SK-MEL-5 (cell line): ENCODE measurements at regions not wholly inside any gene's neighbourhood (a gene's known extent, or its start where the extent isn't known, plus 50 kb on each side); places are given as distances from the start of the nearest gene placed in this dataset.
"Not testable (repeated sequence)": the region's sequence is repeated elsewhere in the genome, so short reads cannot be mapped to it uniquely, and the experiment has no call there.

Experiments used
- DNase-seq: peaks from one replicate; pipeline ENCODE4 v3.0.0-alpha.2; 2016; ENCODE audit warnings: low read depth, low spot score
- in situ Hi-C: cut with HindIII; loops from 2 replicates; pipeline ENCODE4 v1.10.0; 2016; ENCODE audit warnings: low sequenced_read_pairs, high pct_unique_total_duplicates, low pct_unique_long_range_greater_than_20kb

DNA sequence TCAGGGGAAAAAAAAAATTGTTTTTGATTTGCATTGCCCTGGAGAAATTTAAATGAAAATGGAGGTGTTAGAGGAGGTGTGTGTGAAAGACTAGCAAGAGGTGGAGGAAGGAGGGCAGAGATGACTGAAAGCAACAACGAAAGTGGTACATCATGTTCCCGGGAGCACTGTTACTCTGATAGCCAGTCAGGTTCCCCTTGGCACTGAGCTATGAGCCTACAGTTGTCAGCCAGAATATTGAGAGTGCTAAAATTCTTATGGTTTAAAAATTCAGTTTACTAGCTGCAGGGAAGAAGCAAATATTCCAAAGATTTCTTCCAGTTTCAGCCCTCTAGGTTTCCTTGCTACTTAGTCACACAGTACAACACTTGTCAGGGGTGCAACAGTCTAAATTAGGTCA lies 366.7 kb upstream of the DLGAP1 start:
- no peak for DNase-seq
- in situ Hi-C loops: no loop called here

DNA sequence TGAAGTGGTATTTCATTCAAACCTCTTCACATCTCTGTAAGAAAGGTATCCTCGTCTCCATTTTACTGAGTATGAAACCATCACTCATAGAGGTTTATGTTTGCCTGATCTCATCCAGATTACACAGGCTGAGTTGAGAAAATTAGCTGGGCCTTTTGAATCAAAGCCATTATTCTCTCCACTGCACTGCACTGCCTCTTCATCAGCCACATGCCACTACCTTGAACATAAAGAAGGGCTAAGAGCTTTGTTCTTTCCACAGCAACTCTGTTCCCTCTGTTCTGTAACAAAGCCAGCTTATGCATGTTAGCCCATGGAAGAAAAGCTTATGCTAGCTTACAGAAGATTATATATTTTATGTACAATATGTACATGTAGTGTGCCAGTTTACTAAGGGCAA lies 362.6 kb upstream of the DLGAP1 start:
- no peak for DNase-seq
- in situ Hi-C loops: no loop called here

DNA sequence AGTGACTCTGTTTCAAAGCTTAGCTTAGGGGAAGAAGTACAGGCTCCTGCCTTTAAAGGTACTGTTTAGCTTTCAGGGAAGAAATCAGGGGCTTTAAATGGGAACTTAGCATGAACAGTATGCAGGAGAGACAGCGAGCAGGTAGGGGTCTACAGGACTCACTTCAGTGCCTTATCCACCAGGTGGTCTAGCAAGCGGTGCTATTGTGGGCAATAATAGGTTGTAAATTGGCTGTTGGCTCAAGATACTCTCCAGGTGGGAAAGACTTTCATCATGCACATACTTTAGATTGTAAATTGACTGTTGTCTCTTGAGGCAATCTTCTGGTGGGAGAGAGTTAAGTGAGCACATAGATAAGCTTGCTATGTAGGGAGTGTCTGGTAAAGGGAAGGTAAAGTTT lies 358.6 kb upstream of the DLGAP1 start:
- no peak for DNase-seq
- in situ Hi-C loops: no loop called here

DNA sequence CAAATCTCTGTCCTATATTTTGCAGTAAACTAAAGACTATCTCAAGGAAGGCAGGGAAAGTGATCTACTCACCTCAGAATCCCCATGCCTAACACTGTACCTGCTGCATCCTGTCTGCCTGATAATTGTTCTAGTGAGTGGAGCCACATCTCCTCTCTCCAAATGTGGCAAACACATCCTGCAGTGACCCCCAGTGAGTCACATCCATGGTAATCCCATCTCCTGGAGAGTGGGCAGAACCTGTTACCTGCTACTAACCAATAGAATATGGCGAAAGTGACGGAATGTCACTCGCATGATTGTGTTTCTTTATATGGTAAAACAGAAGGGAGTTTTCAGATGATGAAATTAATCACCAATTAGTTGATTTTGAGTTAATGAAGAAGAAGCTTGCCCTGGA lies 353.8 kb upstream of the DLGAP1 start:
- no peak for DNase-seq
- in situ Hi-C loops: no loop called here

DNA sequence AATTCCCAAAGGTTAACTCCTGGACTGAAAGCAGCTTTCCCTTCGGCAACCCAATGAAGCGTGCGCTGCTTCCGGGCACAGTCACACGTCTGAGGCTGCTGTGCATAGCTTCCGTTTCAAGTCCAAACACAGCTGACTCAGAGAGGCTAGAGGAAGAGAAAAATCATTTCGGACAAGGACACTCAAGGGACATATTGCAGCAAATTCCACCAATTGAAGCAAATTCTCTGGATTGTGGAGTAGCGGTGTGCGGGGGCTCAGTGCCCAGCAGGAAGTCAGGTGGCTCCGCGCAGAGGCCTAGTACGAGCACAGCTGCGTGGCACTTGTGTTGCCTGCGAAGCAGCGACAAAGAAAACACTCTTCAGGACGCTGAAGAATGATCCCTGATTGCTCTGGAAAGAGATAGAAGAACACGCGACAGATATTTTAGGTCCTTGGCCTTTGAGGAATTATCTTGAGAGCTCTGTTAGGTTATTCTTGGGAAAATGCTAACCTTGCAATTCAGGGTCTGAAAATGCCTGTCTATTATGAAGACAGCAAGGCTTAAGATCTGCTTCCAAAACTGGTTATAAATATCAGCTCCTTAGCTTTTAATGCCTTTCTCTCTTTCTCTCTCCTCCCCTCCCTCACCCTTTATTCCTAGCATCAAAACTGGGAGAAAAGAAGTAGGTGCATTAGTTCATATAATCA lies 352.6 kb upstream of the DLGAP1 start:
- in situ Hi-C loops: no loop called here
- no peak for DNase-seq

DNA sequence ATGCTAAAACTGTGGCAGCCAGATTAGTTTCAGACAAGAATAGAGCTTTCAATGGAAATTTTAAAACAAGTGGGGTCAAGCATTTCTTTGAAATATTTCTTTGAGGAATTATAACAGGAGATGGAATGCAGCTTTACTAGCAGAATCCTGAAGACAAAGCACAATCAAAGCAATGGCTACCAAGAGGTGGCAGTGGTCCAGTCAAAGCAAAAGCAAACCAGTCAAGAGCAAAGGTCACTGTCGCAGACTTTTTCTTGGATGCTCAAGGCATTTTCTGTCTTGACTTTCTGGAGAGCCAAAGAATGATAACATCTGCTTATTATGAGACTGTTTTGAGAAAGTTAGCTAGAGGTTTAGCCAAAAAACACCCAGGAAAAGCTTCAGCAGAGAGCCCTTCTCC lies 351.2 kb upstream of the DLGAP1 start:
- DNase-seq: no peak
- in situ Hi-C loops: no loop called here

DNA sequence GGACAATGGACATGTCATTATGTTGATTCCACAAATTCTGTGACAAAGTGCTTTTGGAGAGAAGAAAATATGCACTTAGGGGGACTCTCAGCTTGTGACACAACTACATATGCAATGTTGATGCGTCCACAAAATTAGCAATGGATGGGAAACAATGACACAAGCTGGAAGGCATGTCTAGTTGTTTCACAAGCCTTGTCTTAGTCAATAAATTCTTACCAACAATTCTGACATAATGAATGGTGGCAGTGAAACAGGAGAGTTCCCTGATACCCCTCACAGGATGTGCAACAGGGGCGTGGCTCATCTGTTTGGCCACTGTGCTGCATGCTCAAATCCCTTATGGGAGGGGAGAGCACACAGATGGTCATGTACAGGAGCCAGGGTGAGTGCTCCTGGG lies 347.2 kb upstream of the DLGAP1 start:
- in situ Hi-C loops: no loop called here

DNA sequence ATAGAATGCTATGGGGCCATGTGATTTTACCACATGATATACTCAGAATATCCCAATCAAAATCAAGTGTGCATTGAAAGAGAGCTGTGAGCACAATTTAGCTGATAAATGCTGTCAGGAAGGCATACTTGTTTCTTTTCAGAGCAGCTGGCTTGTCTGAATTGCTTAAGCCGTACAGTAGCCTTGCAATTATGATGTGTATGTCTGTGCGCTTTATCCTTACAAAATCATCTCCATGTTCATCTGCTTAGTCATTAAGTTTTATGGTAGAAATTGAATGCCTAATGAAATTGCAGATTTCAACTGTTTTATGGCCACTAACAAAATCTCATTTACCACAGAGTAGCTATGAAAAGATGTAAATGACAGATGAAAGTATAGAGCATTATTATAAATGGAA lies 346.0 kb upstream of the DLGAP1 start:
- in situ Hi-C loops: no loop called here
- DNase-seq: no peak

More for the DNA sequence above, 347.2 kb upstream of the DLGAP1 start:
- DNase-seq: no peak

DNA sequence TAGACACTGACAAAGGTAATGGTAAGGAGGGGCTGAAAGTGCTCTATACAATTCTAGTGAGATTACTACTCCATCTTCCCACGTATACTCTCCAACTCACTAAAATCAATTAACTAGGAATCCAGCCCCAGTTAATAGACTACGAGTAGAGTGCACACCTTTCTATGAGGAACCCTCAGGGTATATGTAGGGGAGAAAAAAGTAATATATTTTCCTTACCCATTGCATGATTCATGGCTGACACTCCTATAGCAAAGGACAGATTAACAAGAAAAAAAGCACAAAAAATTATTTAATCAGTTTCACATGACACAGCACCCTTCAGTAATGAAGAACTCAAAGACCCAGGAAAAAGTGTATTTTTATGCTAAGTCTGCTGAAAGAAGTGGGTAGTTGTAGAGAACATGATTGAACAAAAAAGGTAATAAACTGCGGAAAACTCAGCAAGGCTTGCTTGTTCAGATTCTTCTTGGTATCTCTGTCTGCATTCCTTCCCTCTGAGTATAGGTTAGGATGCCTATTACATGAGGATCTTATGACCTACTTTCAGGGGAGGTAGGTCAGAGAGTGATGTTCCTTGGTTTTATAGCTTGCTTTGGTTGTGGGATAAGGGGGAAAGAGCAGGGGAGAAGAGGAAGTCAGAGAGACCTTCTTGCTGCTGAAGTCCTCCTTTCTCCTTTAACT lies 342.0 kb upstream of the DLGAP1 start:
- DNase-seq: no peak
- in situ Hi-C loops: no loop called here

DNA sequence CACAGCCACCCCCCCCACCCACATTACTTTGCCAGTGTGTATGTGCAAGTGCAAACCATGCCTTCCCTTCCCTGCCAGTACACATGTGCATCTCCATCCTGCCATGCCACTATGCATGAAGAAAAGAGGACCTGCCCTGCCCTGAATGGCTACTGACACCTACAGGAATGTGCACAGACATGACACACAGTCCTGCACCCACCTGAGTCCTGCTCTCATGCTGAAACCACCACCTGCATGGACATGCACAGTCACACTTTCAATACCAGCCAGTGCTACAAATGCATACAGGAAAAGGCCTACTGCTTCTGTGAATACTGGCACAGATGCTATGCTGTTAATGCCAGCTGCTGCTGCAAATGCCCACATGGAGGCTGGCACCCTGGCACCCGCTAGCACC lies 334.4 kb upstream of the DLGAP1 start:
- in situ Hi-C loops: no loop called here
- no peak for DNase-seq

DNA sequence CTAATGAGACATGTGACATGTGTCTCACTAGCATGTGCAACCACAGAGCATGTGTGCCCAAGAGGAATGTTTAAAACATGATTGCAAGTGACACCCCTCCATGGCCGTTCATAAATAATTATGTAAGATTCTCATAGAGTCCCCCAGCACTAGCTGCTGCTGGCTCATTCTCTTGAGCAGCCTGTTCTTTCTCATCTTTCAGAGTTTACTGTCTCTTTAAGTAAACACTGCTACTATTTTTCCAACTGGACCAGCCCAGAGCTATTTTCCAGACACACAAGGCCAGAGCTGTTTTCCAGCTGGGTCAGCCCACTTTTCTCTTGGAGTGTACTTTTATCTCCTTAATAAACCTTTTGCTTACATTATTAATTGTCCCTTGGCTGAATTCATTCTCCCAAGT lies 326.8 kb upstream of the DLGAP1 start:
- in situ Hi-C loops: no loop called here
- no peak for DNase-seq

DNA sequence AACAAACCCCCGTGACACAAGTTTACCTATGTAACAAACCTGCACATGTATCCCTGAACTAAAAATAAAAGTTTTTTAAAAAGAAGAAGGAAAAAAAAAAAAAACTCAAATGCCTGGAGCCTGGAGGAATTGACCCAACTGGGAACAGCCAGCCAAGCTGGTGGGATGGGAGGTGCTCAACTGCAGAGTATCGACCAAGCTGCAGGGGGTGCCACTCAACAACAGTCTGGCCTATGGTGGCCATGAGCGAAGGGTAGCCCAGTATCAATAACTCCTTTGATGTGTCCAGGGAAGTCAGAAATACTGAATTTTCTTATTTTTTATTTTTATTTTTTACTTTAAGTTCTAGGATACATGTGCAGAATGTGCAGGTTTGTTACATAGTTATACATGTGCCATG lies 310.3 kb upstream of the DLGAP1 start:
- peak; percentile 39 for DNase-seq
- in situ Hi-C loops: no loop called here

DNA sequence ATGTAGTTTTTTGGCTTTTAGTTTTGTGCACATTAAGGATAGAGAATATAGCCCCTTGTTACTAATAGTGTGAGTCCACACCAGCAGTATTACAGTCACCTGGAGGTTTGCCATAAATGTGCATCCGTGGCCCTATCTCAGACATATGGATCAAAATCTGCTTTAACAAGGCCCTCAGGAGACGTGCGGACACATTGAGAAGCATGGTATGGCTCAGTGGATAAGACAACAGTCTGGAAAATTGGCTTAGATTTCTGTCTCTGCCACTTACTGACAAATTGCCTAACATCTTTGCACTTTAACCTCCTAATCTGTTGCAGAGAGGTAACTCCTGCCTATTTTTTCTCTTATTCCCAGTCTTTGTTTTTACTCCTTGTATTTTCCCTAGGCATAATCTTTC lies 307.2 kb upstream of the DLGAP1 start:
- in situ Hi-C loops: no loop called here
- DNase-seq: no peak

DNA sequence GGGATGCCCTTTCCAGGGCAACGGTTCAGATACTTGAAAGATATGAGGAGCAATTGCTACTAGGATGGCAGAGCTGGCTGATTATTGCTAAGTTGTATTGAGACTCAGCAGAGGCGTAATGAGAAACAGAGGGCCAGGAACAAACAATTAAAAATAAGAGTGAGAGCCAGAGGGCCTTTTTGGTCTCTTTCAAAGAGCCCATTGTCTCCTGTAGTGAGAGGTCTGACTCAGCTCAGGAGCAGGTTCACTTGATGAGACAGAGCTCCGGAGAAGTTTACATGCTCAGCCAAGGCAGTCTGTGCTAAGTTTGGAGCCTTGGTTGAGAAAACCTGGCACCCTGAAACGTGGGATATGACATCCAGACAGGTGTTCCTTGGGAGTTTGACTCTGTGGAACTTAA lies 303.9 kb upstream of the DLGAP1 start:
- DNase-seq: peak; percentile 36

DNA sequence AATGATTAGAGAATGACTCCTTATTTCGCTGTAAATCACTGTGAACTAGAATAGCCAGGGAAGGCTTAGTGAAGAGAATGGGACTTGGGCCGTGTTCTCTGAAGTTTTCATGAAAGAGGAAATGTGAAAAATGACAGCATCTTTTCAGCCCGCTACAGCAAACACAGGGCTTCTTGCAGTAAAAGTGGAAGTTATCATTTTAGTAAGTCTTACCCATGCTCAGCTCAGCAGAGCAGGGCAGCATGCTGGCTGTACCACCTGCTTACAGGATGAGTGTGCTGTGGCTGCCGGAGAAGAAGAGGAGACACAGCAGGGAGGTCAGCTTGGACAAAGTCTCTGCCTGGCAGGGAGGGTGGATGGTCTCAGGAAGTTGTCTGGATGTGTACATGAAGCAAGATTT lies 300.7 kb upstream of the DLGAP1 start:
- DNase-seq: no peak
- in situ Hi-C loops: no loop called here

More for the DNA sequence above, 303.9 kb upstream of the DLGAP1 start:
- in situ Hi-C loops: no loop called here

DNA sequence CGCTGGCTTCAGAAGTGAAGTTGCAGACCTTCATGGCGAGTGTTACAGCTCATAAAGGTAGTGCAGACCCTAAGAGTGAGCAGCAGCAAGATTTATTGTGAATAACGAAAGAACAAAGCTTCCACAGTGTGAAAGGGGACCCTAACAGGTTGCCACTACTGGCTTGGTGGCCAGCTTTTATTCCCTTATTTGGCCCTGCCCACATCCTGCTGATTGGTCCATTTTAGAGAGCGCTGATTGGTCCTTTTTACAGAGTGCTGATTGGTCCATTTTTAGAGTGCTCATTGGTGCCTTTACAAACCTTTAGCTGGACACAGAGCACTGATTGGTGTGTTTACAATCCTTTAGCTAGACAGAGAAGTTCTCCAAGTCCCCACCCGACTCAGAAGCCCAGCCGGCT lies 298.0 kb upstream of the DLGAP1 start:
- DNase-seq, in situ Hi-C loops: not testable (repeated sequence)

DNA sequence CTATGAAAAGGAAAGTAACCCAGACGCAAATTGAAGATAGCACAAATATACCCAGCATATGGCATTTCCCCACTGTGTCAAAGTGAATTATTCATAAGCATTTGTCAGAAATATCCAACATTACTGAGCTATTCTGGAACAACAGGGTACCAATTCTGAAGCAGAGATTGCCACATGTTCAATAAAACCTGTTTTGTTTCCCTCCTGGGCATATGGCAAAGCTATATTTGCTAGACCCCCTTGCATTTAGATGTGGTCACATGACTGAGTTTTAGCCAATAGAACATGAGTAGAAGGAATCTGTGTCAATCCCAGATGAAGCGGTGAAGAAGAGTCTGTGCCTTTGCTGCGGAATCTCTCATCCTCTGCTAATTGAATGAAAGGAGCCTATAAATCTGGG lies 296.4 kb upstream of the DLGAP1 start:
- in situ Hi-C loops: no loop called here
- DNase-seq: no peak

DNA sequence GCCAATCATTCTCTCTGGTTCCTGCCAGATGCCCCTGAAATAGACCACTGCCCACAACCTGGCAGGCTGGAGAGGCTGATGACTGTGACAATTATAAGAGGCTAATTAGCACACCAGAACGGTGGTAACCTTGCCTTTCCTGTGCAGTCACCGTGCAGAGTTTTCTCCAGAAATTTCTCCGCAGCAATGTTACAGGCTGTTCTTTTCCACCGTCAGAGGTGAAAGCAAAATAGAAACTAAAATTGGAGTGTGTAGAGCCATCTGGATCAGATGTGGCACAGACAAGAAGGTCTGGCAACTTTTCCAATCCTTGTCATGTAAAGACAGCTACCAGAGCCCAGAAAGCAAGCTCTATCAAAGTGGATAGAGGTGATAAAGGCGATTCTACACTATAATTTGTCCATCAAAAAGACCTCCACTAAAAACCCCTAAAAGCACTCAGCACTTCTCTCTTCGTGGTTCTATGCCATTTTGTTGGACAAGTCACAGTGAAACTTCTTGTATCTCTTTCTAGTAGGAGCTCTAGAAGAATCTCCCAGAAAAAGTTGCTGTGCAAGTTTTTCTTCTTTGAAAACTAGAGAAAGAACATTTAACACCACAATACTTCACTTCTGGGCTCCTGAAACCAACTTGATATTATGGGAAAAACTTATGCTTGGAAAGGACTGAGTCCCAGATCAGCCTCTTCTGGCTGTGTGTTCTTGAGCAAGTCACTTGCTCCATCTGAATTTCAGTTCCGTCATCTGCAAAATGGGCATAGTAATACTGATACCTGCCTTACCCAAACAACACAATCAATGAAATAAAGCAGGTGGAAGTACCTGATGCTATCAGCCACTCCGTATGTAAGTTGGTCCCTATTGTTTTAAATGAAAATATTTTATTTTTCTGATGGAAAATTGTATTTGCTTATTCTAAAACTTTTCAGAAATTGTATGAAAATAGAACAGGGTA lies 295.6 kb upstream of the DLGAP1 start:
- no peak for DNase-seq

More for the DNA sequence above, 295.6 kb upstream of the DLGAP1 start:
- in situ Hi-C loops: no loop called here
